ENCODE measurements at regions not wholly inside any gene's neighbourhood (a gene's known extent, or its start where the extent isn't known, plus 50 kb on each side); places are given as distances from the start of the nearest gene placed in this dataset.

GRCh38 chr13:50323440-50324065 lies 308.3 kb downstream of the KCNRG start:
- peaks cover 10% of the 10 kb centered on the region for H3K4me1 Mint-ChIP-seq
- ChIA-PET POLR2A (no interaction called here), CTCF (no interaction called here)
- no peak overlapping the region for H3K27ac Mint-ChIP-seq
- Histone ChIP-seq H2AFZ (ENCODE audit: insufficient read depth, low read depth, low read length, poor library complexity, severe bottlenecking) (no peak overlapping the region), H3K9me3 (ENCODE audit: control extremely low read depth in 1 of 3, control insufficient read depth in 2 of 3, insufficient read depth in 1 of 3, low read length in 2 of 3) (peaks cover 0 to 4% (median 2%) of the 10 kb centered on the region in 3 donors), H4K20me1 (ENCODE audit: control insufficient read depth, insufficient read depth, low read length, poor library complexity, severe bottlenecking) (no peaks in the 10 kb centered on the region), H3K36me3 (replicated peaks in 1 of 2; ENCODE audit: control extremely low read depth in 1 of 2, control insufficient read depth in 1 of 2, extremely low read depth in 1 of 2, insufficient read depth in 2 of 2, low read length in 1 of 2) (no peaks in the 10 kb centered on the region), H3K27me3 (replicated peaks in 1 of 4; ENCODE audit: control extremely low read depth in 1 of 4, control insufficient read depth in 3 of 4, insufficient read depth in 4 of 4, low read length in 3 of 4) (no peaks in the 10 kb centered on the region), H3K4me1 (ENCODE audit: control insufficient read depth in 2 of 2, insufficient read depth in 2 of 2, low read length in 2 of 2) (peaks cover 7 to 8% of the 10 kb centered on the region in 2 donors), H3K27ac (ENCODE audit: low read length in 2 of 2) (no peak overlapping the region), H3K9ac (ENCODE audit: low read length) (no peak overlapping the region), H3K4me3 (ENCODE audit: control extremely low read depth in 1 of 5, extremely low read depth in 1 of 5, insufficient read depth in 1 of 5, low read depth in 2 of 5, low read length in 4 of 5) (no peak overlapping the region), H3K4me2 (replicated peaks; ENCODE audit: low read depth, low read length, poor library complexity, severe bottlenecking) (no peak overlapping the region), H3K79me2 (ENCODE audit: control insufficient read depth, insufficient read depth, low read length) (no peaks in the 10 kb centered on the region)
- peaks cover 3% of the 10 kb centered on the region for H3K9me3 Mint-ChIP-seq (ENCODE audit: insufficient read depth)
- H3K4me3 Mint-ChIP-seq = no peak overlapping the region
- ATAC-seq (ENCODE audit: low read depth) = no peak
- DNase-seq = no peak
- no peaks in the 10 kb centered on the region for H3K27me3 Mint-ChIP-seq
- TF ChIP-seq CTCF (IDR thresholded peaks at IDR 0.05) = no peak
- TF ChIP-seq EZH2 (IDR thresholded peaks at IDR 0.05; ENCODE audit: borderline replicate concordance, insufficient read depth, low read depth, low read length, poor library complexity, severe bottlenecking) = no peak
- WGBS (ENCODE audit: insufficient coverage) = 88% methylated on average over 3 of the region's 3 CpGs
- intact Hi-C loops (cut with micrococcal nuclease) = no loop called here

- Histone ChIP-seq H4K20me1 (ENCODE audit: control insufficient read depth, insufficient read depth, low read length, poor library complexity, severe bottlenecking) (no peaks in the 10 kb centered on the region), H3K27me3 (replicated peaks in 1 of 4; ENCODE audit: control extremely low read depth in 1 of 4, control insufficient read depth in 3 of 4, insufficient read depth in 4 of 4, low read length in 3 of 4) (no peaks in the 10 kb centered on the region), H2AFZ (ENCODE audit: insufficient read depth, low read depth, low read length, poor library complexity, severe bottlenecking) (no peak overlapping the region), H3K4me3 (ENCODE audit: control extremely low read depth in 1 of 5, extremely low read depth in 1 of 5, insufficient read depth in 1 of 5, low read depth in 2 of 5, low read length in 4 of 5) (no peak overlapping the region), H3K4me2 (replicated peaks; ENCODE audit: low read depth, low read length, poor library complexity, severe bottlenecking) (no peak overlapping the region), H3K27ac (ENCODE audit: low read length in 2 of 2) (no peak overlapping the region), H3K9me3 (ENCODE audit: control extremely low read depth in 1 of 3, control insufficient read depth in 2 of 3, insufficient read depth in 1 of 3, low read length in 2 of 3) (peaks cover 0 to 4% (median 2%) of the 10 kb centered on the region in 3 donors), H3K4me1 (ENCODE audit: control insufficient read depth in 2 of 2, insufficient read depth in 2 of 2, low read length in 2 of 2) (no peaks in the 10 kb centered on the region), H3K36me3 (replicated peaks in 1 of 2; ENCODE audit: control extremely low read depth in 1 of 2, control insufficient read depth in 1 of 2, extremely low read depth in 1 of 2, insufficient read depth in 2 of 2, low read length in 1 of 2) (no peaks in the 10 kb centered on the region), H3K79me2 (ENCODE audit: control insufficient read depth, insufficient read depth, low read length) (no peaks in the 10 kb centered on the region), H3K9ac (ENCODE audit: low read length) (no peak overlapping the region)
- WGBS (ENCODE audit: insufficient coverage) = 96% methylated on average over 3 of the region's 3 CpGs
- Mint-ChIP-seq H3K4me1 (no peaks in the 10 kb centered on the region), H3K9me3 (ENCODE audit: insufficient read depth) (peaks cover 3% of the 10 kb centered on the region), H3K4me3 (no peak overlapping the region), H3K27me3 (no peaks in the 10 kb centered on the region), H3K27ac (no peak overlapping the region)
- TF ChIP-seq CTCF (IDR thresholded peaks at IDR 0.05) (no peak), EZH2 (IDR thresholded peaks at IDR 0.05; ENCODE audit: borderline replicate concordance, insufficient read depth, low read depth, low read length, poor library complexity, severe bottlenecking) (no peak)
- DNase-seq = no peak
- ChIA-PET CTCF (no interaction called here), POLR2A (no interaction called here)
- ATAC-seq (ENCODE audit: low read depth) = no peak
- intact Hi-C loops (cut with micrococcal nuclease) = no loop called here
Observed at GRCh38 chr13:50326271-50326670, 311.0 kb downstream of the KCNRG start.
